HUES64 (cell line): ENCODE measurements at regions not wholly inside any gene's neighbourhood (a gene's known extent, or its start where the extent isn't known, plus 50 kb on each side); places are given as distances from the start of the nearest gene placed in this dataset.
"Not testable (repeated sequence)": the region's sequence is repeated elsewhere in the genome, so short reads cannot be mapped to it uniquely, and the experiment has no call there.

Source experiments
- H3K27ac ChIP-seq: 2 replicates; pipeline ENCODE4 v1.7.0; 2013; ENCODE audit warnings: low read depth, low read length, inconsistent platforms
- H3K27me3 ChIP-seq: 2 replicates; pipeline ENCODE4 v1.6.1; 2013; ENCODE audit warnings: mild to moderate bottlenecking, low read length; ENCODE audit not compliant: insufficient read depth
- H3K36me3 ChIP-seq: 2 replicates; pipeline ENCODE4 v1.6.1; 2013; ENCODE audit warnings: mild to moderate bottlenecking, low read length; ENCODE audit not compliant: insufficient read depth
- H3K4me1 ChIP-seq: 2 replicates; pipeline ENCODE4 v1.6.1; 2013; ENCODE audit warnings: mild to moderate bottlenecking, low read length, moderate library complexity; ENCODE audit not compliant: insufficient read depth
- H3K4me3 ChIP-seq: 2 replicates; pipeline ENCODE4 v1.5.1; 2013; ENCODE audit warnings: mild to moderate bottlenecking, low read length, moderate library complexity
- H3K9ac ChIP-seq: 2 replicates; pipeline ENCODE4 v1.6.1; 2013; ENCODE audit warnings: mild to moderate bottlenecking, low read depth, low read length
- H3K9me3 ChIP-seq: 2 replicates; pipeline ENCODE4 v1.6.1; 2013; ENCODE audit warnings: low read depth, low read length; ENCODE audit not compliant: insufficient read depth
- WGBS: fragments of 150-250, 120-280 bp; methylation state at CpG from one replicate; pipeline ENCODE4 v1.1.7; 2013; ENCODE audit warnings: missing lambda C conversion rate; 5-methylcytosine and 5-hydroxymethylcytosine counted together

- no peak overlapping the region for H3K4me3 ChIP-seq
- H3K27me3 ChIP-seq, result no peaks in the 10 kb centered on the region
- H3K27ac ChIP-seq, result no peak overlapping the region
- no peak overlapping the region for H3K9ac ChIP-seq
- H3K36me3 ChIP-seq, result no peaks in the 10 kb centered on the region
- H3K4me1 ChIP-seq, result no peaks in the 10 kb centered on the region
- 92% methylated on average over 6 of the region's 6 CpGs for WGBS
- H3K9me3 ChIP-seq, result no peaks in the 10 kb centered on the region
Measured at GRCh38 chr14:28603606-28604005, 163.0 kb upstream of the FOXG1 start.

DNA sequence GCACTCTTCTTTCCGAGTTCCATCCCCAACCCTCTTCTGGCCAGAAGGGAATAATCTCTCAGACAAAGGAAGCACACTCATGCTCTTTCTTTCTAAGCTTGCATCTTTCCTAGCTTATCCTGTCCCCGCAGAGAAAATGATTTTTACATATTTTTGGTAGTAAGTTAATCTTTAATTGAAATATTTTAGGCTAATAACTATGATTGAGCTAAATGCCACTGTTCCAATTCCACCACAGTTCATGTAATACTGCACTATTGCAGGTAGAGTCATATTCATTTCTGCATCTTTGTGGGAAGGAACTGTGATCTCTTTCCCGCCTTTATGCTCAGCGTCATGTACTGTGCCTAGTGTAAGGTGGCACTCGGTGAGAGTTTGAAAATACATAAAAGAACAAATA, 158.9 kb upstream of the FOXG1 start:
- Histone ChIP-seq H3K27ac (no peak overlapping the region), H3K27me3 (no peaks in the 10 kb centered on the region), H3K9ac (no peak overlapping the region), H3K9me3 (no peaks in the 10 kb centered on the region), H3K4me1 (no peaks in the 10 kb centered on the region), H3K36me3 (no peaks in the 10 kb centered on the region), H3K4me3 (no peak overlapping the region)
- 93% methylated on average over 3 of the region's 5 CpGs for WGBS

- H3K9ac ChIP-seq, result no peak overlapping the region
- WGBS, result 90% methylated on average over 7 of the region's 8 CpGs
- H3K4me3 ChIP-seq, result no peak overlapping the region
- no peaks in the 10 kb centered on the region for H3K36me3 ChIP-seq
- no peak overlapping the region for H3K27ac ChIP-seq
- H3K9me3 ChIP-seq, result no peaks in the 10 kb centered on the region
- H3K4me1 ChIP-seq, result no peaks in the 10 kb centered on the region
- no peaks in the 10 kb centered on the region for H3K27me3 ChIP-seq
Measured at GRCh38 chr14:28608443-28608842, 158.1 kb upstream of the FOXG1 start.

GRCh38 chr14:28608851-28609828, 157.4 kb upstream of the FOXG1 start:
- H3K36me3 ChIP-seq, result no peaks in the 10 kb centered on the region
- H3K27me3 ChIP-seq, result no peaks in the 10 kb centered on the region
- no peak overlapping the region for H3K4me3 ChIP-seq
- H3K4me1 ChIP-seq, result no peaks in the 10 kb centered on the region
- no peak overlapping the region for H3K9ac ChIP-seq
- no peaks in the 10 kb centered on the region for H3K9me3 ChIP-seq
- H3K27ac ChIP-seq, result no peak overlapping the region
- 45% methylated on average over 9 of the region's 10 CpGs for WGBS

- H3K9me3 ChIP-seq, result peaks cover 7% of the 10 kb centered on the region; the same call in 1 of the 2 replicates
- WGBS, result 39% methylated on average over 1 of the region's 1 CpG
- H3K27ac ChIP-seq, result no peak overlapping the region
- H3K9ac ChIP-seq, result no peak overlapping the region
- no peak overlapping the region for H3K4me3 ChIP-seq
- no peaks in the 10 kb centered on the region for H3K4me1 ChIP-seq
- no peaks in the 10 kb centered on the region for H3K36me3 ChIP-seq
- no peaks in the 10 kb centered on the region for H3K27me3 ChIP-seq
Measured at GRCh38 chr14:28612414-28612813, 154.2 kb upstream of the FOXG1 start.

DNA sequence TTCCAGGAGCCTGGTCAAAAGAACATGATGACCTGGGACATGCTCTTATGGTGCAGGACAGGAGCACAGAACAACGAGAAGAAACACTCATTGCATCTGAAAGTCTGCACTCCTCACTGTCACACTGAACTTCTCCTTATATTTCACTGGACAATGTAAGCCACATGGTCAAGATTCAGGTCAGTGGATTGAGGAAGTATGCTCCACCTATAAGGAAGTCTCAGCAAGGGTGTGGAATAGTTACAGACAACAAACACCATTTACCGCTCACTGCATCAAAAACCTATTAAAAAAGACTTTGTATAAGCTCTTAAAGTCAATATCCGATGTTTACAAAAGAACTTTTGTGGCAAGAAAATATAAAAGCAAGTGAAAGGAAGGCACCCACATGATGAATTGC, 153.1 kb upstream of the FOXG1 start:
- H3K27me3 ChIP-seq, result no peaks in the 10 kb centered on the region
- peaks cover 7% of the 10 kb centered on the region; the same call in 1 of the 2 replicates for H3K9me3 ChIP-seq
- WGBS, result 100% methylated on average over 2 of the region's 3 CpGs
- H3K4me3 ChIP-seq, result no peak overlapping the region
- no peaks in the 10 kb centered on the region for H3K36me3 ChIP-seq
- no peaks in the 10 kb centered on the region for H3K4me1 ChIP-seq
- H3K9ac ChIP-seq, result no peak overlapping the region
- no peak overlapping the region for H3K27ac ChIP-seq

DNA sequence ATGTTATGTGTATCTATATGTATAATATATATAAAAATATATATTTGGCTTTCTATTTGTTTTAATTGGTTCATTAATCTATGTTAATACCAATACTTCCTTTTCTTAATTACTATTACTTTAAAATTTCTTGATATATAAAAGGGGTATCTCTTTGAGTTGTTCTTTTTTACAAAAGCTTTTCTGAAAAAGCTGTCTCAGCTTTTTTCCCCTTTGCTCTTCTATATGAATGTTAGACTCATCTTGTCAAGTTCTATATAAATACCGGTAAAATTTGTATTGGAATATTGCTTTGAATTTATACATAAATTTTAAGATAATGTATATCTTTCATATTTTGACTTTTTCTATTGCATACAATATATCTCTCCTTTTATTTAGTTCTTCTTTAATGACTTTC, 139.8 kb upstream of the FOXG1 start:
- no peaks in the 10 kb centered on the region for H3K36me3 ChIP-seq
- H3K4me1 ChIP-seq, result no peaks in the 10 kb centered on the region
- no CpG with 5 or more reads among the region's 1 CpG for WGBS
- no peak overlapping the region for H3K27ac ChIP-seq
- H3K27me3 ChIP-seq, result no peaks in the 10 kb centered on the region
- H3K9me3 ChIP-seq, result peaks cover 5% of the 10 kb centered on the region
- no peak overlapping the region for H3K9ac ChIP-seq
- no peak overlapping the region for H3K4me3 ChIP-seq

DNA sequence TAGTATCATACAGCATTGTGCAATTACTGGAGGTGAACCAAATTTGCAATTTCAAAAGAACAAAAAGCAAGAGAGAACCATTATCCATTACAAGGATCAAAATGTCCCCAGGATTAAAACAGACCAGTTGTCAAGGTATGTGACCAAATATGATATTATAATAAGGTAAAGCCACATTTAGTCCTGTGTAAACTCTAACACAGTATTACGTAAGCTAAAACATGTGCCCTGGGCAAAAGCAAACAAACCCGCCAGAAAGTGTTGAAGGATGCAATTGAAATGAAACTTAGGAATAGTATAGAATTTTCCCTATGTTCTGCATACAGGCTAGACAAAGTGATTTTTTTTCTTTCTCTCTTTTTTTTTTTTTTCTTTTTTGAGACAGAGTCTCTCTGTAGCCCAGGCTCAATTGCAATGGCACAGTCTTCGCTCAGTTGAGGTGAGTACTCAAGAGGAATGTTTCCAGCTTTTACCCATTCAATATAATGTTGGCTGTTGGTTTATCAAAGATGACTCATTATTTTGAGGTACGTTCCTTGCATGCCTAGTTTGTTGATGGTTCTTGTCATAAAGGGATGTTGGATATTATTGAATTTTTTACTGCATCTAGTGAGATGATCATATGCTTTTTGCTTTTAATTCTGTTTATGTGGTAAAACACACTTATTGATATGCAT, 137.1 kb upstream of the FOXG1 start:
- 93% methylated on average over 4 of the region's 4 CpGs for WGBS

DNA sequence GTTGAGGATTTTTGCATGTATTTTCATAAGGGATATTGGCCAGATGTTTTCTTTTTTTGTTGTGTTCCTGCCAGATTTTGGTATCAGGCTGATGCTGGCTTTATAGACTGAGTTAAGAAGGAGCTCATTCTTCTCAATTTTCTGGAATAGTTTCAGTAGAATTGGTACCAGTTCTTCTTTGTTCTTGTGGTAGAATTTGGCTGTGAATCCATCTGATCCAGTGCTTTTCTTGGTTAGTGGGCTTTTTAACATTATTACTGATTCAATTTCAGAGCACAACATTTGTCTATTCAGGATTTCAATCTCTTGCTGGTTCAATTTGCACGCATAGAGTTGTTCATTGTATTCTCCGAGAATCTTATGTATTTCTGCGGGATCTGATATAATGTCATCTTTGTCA, 136.5 kb upstream of the FOXG1 start:
- H3K4me1 ChIP-seq, result no peaks in the 10 kb centered on the region
- peaks cover 11% of the 10 kb centered on the region for H3K9me3 ChIP-seq
- WGBS, result 96% methylated on average over 3 of the region's 3 CpGs

More for the DNA sequence above, 137.1 kb upstream of the FOXG1 start:
- Histone ChIP-seq H3K9ac (no peak overlapping the region), H3K9me3 (peaks cover 11% of the 10 kb centered on the region), H3K27me3 (no peaks in the 10 kb centered on the region), H3K27ac (no peak overlapping the region), H3K4me1 (no peaks in the 10 kb centered on the region), H3K4me3 (no peak overlapping the region), H3K36me3 (no peaks in the 10 kb centered on the region)

DNA sequence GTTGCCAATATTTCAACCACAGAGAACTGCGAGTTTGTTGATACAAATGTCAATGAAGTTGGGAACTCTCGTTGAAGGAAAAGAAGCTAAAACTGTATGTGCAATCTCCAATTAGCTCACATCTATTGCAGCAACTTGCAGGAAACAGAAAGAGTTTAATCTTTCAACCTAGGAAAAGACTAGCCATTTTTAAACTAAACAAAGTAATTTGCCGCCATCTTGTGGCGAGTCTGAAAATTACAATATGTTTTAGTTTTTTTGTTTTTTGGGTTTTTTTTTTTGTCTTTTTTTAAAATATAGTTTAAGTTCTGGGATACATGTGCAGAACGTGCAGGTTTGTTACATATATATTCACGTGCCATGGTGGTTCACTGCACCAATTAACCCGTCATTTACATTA, 131.2 kb upstream of the FOXG1 start:
- H3K4me1 ChIP-seq, result no peaks in the 10 kb centered on the region
- H3K9ac ChIP-seq, result no peak overlapping the region
- H3K27ac ChIP-seq, result no peak overlapping the region
- H3K36me3 ChIP-seq, result no peaks in the 10 kb centered on the region
- H3K27me3 ChIP-seq, result no peaks in the 10 kb centered on the region
- 30% methylated on average over 7 of the region's 7 CpGs for WGBS
- no peak overlapping the region for H3K4me3 ChIP-seq
- peaks cover 11% of the 10 kb centered on the region for H3K9me3 ChIP-seq

More for the DNA sequence above, 136.5 kb upstream of the FOXG1 start:
- no peak overlapping the region for H3K27ac ChIP-seq
- no peak overlapping the region for H3K4me3 ChIP-seq
- H3K36me3 ChIP-seq, result no peaks in the 10 kb centered on the region
- no peaks in the 10 kb centered on the region for H3K27me3 ChIP-seq
- H3K9ac ChIP-seq, result no peak overlapping the region

DNA sequence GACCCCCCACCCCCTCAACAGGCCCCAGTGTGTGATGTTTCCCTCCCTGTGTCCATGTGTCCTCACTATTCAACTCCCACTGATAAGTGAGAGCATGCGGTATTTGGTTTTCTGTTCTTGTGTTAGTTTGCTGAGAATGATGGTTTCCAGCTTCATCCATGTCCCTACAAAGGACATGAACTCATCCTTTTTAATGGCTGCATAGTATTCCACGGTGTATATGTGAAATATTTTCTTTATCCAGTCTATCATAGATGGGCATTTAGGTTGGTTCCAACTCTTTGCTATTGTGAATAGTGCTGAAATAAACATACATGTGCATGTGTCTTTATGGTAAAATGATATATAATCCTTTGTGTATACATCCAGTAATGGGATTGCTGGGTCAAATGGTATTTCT, 130.8 kb upstream of the FOXG1 start:
- not testable (repeated sequence) for H3K4me1 ChIP-seq, H3K36me3 ChIP-seq, H3K4me3 ChIP-seq, H3K9ac ChIP-seq, H3K27me3 ChIP-seq, H3K27ac ChIP-seq
- 100% methylated on average over 1 of the region's 2 CpGs for WGBS
- H3K9me3 ChIP-seq, result peaks cover 11% of the 10 kb centered on the region
